MM.1S (cell line): ENCODE measurements at regions not wholly inside any gene's neighbourhood (a gene's known extent, or its start where the extent isn't known, plus 50 kb on each side); places are given as distances from the start of the nearest gene placed in this dataset.

Source experiments
- CTCF ChIP-seq: fragments of 300-600 bp; sonication (generic); IDR thresholded peaks from 2 replicates; pipeline ENCODE4 v1.5.1; 2016; ENCODE audit warnings: antibody characterized with exemption, low read length, mixed read lengths
- EZH2 ChIP-seq: fragments of 300-600 bp; sonication (generic); optimal IDR thresholded peaks from 2 replicates; pipeline ENCODE3; 2017; ENCODE audit warnings: low read depth, mild to moderate bottlenecking, antibody characterized with exemption, low read length, mixed read lengths

GRCh38 chr2:220815698-220816097 lies 756.4 kb downstream of the EPHA4 start:
- TF ChIP-seq CTCF (no peak), EZH2 (no peak)
